Suppressor macrophage treated with lipopolysaccharide for 4 hours (primary cell): ENCODE measurements at regions not wholly inside any gene's neighbourhood (a gene's known extent, or its start where the extent isn't known, plus 50 kb on each side); places are given as distances from the start of the nearest gene placed in this dataset.

Source experiments
- DNase-seq: peaks from one replicate; pipeline ENCODE4 v3.0.0-alpha.2; 2020

GRCh38 chr10:117934477-117934876 is 112.3 kb downstream of the RAB11FIP2 start:
- DNase-seq: no peak

- no peak for DNase-seq
These were observed 110.6 kb downstream of the RAB11FIP2 start for GRCh38 chr10:117936141-117936540.

- DNase-seq: no peak
These were observed 110.2 kb downstream of the RAB11FIP2 start for GRCh38 chr10:117936566-117936965.

DNA sequence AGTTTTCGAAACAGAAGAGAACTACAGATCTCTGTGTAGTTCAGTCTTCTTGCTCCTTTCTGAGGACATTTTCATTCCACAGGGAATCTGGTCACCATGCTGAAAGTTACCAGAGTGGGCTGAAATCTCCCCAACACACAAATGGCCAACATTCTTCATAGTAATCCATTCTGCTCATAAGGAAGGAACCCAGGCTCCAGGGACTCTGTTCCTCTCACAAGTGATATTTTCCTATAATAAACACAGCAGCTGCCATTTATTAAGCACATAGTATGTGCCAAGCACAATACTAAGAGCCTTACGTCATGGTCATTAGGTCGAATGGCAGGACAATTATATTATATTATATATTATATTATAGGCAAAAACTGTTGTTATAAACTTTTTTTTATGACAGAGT is 109.8 kb downstream of the RAB11FIP2 start:
- no peak for DNase-seq

DNA sequence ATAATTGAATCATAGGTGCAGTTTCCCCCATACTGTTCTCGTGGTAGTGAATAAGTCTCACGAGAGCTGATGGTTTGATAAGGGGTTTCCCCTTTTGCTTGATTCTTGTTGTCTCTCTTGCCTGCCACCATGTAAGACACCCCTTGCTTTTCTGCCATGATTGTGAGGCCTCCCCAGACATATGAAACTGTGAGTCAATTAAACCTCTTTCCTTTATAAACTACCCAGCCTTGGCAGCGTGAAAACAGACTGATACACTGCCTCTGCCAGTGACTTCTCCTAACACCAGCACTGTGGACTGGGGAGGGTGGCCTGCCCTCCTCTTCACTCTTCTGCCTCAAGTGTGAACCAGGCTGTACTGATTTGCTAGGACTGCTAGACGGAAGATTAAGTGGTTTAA is 108.6 kb downstream of the RAB11FIP2 start:
- DNase-seq: no peak

- no peak for DNase-seq
These were observed 104.5 kb downstream of the RAB11FIP2 start for GRCh38 chr10:117942226-117942625.

- no peak for DNase-seq
These were observed 101.9 kb downstream of the RAB11FIP2 start for GRCh38 chr10:117944676-117945447.

GRCh38 chr10:117945651-117946050 is 101.1 kb downstream of the RAB11FIP2 start:
- no peak for DNase-seq

DNA sequence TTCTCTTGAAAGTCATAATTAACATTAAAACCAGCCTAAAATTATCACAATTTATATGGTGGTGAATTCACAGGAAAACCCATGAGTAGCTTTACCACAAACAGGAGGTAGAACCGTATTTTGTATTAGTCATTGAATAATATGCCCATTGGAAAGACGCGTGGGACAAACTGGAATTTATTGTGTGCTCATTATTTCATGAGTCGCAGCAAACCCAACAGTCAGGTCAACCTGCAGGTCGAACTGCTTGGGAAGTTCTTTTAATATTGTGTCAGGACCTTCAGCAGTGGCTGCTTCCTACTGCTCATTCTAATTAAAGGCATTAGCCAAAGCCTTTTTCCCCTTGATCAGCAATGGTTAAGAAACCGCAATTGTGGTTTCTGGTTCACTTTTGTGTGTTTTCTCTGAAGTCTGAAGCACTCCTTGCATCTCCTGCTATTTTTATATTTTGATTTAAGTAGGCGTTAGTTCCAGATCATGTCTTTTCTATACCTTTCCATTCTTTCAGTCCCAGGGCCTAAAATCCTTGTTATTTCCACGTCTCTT is 100.1 kb downstream of the RAB11FIP2 start:
- DNase-seq: no peak

DNA sequence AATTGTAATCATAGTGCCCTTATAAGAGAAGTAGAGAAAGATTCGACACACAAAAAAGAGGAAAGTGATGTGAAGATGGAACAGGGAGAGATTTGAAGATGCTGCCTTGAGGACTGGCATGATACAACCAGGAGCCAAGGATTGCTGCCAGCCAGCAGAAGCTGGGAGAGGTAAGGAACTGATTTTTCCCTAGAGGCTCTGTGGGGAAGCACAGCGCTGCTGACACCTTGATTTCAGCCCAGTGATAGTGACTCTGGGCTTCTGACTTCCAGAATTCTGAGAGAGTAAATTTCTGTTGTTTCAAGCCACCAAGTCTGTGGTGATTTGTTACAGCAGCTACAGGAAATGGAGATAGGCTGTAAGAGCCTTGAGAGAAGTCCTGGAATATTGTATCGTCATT is 98.2 kb downstream of the RAB11FIP2 start:
- no peak for DNase-seq

- DNase-seq: no peak
These were observed 96.3 kb downstream of the RAB11FIP2 start for GRCh38 chr10:117950408-117950807.
